GM18951 (cell line): ENCODE measurements at regions not wholly inside any gene's neighbourhood (a gene's known extent, or its start where the extent isn't known, plus 50 kb on each side); places are given as distances from the start of the nearest gene placed in this dataset.

Experiments
- POLR2A ChIP-seq: IDR thresholded peaks from 4 replicates; pipeline ENCODE4 v1.6.1; 2011; ENCODE audit warnings: mild to moderate bottlenecking; ENCODE audit not compliant: insufficient read length, insufficient read depth; ENCODE audit errors: extremely low read depth
- in situ Hi-C: fragments of 300-500 bp; cut with MboI; formaldehyde crosslinking; loops from one replicate; pipeline ENCODE4 v1.12.0; 2022; ENCODE audit warnings: low sequenced_read_pairs, mixed read lengths, inconsistent platforms; ENCODE audit not compliant: unreplicated experiment

DNA sequence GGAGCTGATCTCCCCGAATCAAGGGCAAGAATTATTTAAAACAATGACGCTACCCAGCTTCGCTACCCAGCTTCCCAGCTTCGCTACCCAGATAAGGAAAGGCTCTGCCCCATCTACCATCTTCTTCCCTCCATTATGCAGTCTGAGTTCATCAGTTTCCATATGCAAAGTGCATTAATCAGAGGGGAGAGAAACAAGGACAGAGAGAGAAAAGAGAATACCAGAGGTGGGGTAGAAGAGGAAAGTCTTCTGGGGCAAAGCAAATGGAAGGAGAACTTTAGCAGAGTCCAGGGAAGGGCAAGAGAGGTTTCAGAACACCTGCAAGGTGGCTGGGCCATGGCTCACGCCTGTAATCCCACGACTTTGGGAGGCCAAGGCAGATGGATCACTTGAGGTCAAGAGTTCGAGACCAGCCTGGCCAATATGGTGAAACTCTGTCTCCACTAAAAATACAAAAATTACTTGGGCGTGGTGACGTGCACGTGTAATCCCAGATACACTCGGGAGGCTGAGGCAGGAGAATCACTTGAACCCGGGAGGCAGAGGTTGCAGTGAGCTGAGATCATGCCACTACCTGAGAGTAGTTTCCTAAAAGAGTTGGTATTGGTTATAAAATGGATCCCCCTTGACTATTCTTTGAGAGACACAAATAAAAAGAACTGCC is 70.4 kb upstream of the SPATA12 start:
- TF ChIP-seq POLR2A: no peak

DNA sequence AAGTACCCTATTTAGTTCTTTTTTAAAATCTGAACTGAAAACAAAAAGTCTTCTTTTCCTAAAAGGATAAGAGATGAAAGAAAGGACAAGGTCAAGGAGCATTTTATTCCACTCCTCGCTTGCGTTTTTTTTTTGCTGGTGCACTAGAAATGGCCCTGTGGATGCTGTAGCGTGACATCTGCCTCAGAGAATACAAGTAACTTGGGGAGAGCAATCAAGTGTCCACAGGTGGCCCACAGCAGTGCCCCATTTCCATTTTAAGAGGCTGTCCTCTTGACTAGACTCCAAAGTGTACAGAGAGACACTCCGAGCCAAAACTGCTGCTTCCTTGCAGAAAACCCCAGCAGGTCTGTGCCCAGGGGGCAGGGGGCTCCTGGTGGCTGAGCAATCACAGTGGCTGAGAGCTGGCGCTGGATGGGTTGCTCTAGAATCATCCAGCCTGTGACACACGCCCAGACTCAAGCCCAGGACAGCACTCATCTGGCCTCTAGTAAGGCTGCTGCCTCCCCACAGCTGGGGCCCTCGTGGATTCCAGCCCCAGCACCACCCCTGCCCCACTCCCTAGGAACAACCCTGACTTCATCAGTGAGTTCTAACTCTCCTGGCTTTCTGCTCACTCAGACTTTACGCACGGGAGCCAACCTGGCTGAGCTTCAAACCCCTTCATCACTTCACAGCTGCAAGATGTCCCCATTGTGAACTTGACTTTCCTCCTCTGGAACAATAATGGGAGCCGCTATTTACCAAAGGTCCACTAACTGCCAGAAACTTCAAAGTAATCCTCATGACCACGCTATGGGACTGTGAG is 71.1 kb upstream of the SPATA12 start:
- in situ Hi-C loops: no loop called here
- no peak for TF ChIP-seq POLR2A

More for the DNA sequence above, 70.4 kb upstream of the SPATA12 start:
- in situ Hi-C loops: no loop called here

DNA sequence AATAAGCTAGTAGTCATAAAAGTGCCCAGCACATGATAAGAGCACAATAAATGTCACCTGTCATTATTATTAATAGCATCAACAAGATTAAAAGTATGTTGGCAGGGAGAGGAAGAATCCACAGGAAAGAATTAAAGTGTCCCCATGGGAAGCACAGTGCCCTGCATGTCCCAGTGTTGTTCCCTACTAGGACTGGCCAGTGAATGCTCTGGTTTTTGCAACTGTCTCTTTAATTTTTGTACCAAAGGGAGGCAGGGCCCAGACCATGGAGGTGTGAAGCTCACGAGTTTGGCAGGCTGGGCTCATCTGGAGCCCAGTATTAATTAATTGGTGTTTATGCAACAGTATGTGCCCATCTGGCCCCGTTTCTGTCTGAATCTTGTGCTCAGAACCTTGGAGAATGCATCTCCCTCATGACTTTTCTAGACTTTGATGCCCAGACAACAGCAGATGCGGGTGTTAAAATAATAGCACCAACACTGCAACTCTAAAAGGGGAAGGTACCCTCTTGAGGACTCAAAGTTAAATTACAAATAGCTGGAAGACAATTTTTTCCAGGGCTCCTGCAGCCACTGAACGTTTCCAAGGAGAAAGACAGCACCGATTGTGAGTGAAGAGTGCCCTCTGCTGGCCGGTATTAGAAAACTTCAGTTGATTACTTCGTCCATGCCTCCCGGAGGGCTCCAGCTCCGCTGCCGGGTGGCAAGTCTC is 71.9 kb upstream of the SPATA12 start:
- in situ Hi-C loops: no loop called here
- TF ChIP-seq POLR2A: no peak

DNA sequence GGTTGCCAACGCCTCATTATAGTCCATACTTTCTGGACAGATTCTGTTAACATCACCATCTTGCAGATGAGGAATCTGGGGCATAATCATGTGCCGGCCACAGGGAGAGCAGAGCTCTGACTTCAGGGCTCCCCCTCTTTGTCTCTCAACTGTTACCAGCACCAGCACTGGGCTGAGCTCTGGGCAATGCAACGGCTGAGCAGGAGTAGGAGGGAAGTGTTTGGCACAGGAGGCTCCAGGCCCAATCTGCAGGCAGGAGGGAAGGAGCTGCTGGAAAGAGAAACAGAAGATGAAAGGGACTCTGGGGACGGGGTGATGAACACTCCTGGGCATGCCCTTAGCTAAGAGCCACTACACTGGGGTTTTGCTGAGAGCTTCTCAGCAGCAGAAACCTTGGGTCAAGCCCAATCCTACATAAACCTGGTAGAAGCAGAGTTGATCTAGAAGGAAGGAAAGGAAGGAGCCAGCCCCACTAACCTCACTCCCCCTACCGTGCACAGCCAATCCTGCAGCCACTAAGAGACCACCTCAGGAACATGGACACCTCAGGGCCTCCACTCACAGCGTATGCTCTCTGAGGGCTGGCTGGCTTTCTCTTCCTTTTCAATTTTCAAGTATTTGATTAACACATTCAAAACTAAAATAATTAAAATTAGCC is 73.1 kb upstream of the SPATA12 start:
- in situ Hi-C loops: no loop called here
- TF ChIP-seq POLR2A: no peak

DNA sequence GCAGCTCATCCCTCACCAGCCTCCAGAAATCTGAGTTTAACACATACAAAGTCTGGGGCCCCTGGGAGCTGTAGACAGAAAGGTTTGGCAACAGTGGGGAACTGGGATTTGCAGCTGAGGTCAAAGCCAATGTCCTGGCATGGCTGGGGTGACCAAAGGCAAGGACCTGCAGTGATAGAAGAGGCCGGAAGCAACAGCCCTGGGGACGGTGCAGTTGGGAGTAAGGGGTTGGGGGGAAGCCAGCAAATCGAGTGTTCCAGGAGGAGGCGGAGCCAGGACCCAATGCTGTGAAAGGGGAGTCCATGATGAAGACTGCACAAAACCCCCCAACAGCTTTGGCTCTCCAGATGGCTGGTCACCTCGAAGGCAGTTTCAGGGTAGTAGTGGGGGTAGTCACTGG is 74.1 kb upstream of the SPATA12 start:
- in situ Hi-C loops: no loop called here
- TF ChIP-seq POLR2A: no peak

DNA sequence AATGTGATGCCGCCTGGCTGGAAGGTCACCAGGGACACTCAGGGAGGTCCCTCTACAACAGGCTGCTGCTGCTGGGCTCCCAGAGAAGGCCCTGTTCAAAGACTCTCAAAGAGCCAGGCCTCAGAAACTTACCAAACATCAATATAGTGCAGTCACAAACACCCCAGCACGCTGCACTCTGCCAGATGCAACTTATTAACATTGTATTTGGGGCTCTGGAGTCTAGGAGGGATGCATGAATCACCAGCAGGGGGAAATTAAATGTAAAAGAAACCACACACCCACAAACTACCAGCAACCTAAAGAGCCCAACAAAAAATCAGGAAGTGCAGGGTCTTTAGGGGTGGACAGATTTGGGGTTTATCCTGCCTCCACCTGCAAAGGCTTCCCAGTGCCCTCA is 74.6 kb upstream of the SPATA12 start:
- no peak for TF ChIP-seq POLR2A
- in situ Hi-C loops: no loop called here

DNA sequence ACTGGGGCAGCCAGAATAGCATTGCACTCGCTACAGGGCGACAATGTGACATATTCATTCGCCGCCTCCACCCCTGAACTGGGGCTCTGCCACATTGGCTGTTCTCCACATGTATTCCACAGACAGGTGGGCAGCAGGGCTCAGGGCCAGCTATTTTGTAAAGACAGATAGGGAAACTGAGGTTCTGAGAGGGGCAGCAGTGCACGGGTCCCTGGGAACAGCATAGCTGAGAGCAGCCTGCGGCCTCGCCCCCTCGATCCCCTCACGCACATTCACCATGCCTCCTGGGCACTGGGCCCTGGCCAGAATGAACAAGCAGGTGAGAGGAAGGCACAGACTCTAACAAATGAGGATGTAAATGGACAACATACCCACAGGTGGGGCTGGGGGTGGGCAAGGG is 75.0 kb upstream of the SPATA12 start:
- TF ChIP-seq POLR2A: no peak
- in situ Hi-C loops: no loop called here

DNA sequence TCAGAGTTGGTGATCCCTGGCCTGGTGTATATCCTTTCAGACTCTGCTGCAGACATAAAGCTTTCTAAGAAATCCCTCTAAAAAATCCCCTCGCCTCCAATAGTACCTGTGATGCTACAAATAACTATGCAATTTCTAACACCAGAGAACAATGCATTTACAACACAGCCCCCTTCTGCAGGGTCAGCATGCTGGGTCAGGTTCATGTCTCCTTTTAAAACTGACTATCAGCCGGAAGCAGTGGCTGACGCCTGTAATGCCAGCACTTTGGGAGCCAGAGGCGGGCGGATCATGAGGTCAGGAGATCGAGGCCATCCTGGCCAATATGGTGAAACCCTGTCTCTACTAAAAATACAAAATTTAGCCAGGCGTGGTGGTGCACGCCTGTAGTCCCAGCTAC is 77.0 kb upstream of the SPATA12 start:
- in situ Hi-C loops: loop anchor here (5.0 kb wide), 1 partner anchor 281 kb away; no protein-coding TSS in a partner anchor
- no peak for TF ChIP-seq POLR2A

DNA sequence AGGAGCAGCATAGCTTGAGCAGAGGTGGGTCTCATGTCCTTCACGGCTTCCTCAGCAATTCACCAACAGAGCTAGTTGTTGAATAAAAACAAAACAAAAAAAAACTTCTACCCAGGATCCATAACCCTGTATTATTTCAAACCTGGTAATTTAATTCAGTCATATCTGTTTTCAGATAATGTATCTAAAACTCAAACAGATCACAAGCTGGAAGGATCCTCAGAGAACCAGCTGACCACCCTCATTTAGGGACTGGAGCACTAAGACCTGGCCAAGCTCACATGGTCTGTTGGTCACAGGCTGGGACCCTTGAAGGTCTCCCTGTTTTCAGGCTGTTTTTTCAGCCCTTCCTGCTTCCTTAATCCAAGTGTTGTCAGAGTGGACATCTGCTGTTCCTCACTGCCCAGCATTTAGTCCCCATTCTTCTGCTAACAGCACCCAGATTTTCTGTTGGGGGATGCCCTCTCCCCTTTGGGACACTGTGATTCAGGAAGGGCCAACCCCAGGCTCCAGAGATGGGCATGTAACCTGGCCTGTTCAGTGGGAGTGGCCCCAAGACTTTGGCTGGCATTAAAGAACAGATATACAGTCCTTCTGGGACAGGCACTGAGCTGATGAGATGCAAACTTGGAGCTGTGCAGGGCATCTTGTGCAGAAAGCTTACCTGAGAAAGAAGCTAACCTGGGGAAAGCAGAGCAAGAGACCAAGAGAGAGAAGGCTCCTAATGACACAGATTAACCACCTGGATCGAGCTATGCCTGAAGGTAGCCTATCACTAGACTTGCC is 78.8 kb upstream of the SPATA12 start:
- in situ Hi-C loops: loop anchor here (5.0 kb wide), 1 partner anchor 279 kb away; no protein-coding TSS in a partner anchor

DNA sequence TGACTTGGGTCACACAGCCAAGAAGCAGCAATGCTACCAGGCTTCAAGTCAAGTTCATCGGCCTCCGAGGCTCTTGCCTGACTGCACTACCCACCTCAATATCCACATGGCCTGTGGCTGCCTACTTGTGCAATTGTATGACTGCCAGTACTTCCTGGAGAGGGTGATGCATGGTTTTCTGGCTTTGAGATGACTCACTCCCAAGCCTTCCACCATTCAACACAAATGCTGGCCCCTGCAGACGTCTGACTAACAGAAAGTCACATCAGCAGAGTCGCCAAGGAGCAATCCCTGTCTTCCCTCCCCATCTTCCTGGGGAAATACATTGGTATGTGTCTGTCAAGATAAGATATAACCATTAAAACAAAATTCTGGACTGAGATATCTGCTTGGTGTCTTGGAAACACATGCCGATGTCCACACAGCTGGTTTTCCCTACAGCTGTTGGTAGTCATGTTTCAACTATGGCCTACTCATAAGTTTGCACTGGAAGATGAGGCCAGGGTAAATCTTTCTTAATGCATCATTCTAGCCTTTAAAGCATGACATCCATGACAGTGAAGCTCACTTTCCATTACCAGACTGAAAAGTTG is 79.6 kb upstream of the SPATA12 start:
- in situ Hi-C loops: loop anchor here (5.0 kb wide), 1 partner anchor 279 kb away; no protein-coding TSS in a partner anchor
- no peak for TF ChIP-seq POLR2A

More for the DNA sequence above, 78.8 kb upstream of the SPATA12 start:
- no peak for TF ChIP-seq POLR2A

DNA sequence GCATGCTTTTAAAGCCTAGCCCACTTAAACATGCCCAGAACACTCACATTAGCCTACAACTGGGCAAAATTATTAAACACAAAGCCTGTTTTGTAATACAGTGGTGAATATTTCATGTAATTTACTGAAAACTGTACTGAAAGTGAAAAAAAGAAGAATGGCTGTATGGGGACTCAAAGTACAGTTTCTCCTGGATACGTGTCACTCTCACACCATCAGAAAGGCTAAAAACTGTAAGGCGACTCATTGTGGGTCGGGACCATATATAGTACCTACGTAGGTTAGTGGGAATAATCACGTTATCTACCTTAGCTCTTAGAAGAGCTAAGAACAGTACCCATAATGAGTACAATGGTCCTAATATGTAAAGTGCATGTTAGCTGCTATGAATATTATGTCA is 80.2 kb upstream of the SPATA12 start:
- no peak for TF ChIP-seq POLR2A
- in situ Hi-C loops: loop anchor here (5.0 kb wide), 1 partner anchor 278 kb away; no protein-coding TSS in a partner anchor

DNA sequence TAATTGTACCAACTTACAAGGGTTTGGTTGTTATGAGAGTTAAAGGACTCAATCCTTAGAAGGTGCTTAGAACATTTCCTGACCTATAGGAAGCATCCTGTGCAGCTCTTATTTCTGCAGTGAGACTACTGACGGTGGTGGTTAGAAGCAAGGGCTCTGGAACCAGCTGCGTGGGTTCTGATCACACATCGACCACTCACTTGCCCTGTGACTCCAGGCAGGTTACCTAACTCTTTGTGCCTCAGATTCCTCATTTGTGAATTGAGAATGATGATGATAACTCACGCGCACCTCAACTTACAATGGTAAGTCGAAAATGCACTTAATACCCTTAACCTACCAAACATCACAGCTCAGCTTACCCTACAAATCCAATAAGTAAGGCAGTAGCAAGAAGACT is 80.7 kb upstream of the SPATA12 start:
- TF ChIP-seq POLR2A: no peak
- in situ Hi-C loops: loop anchor here (5.0 kb wide), 1 partner anchor 277 kb away; no protein-coding TSS in a partner anchor
